ENCODE measurements at regions not wholly inside any gene's neighbourhood (a gene's known extent, or its start where the extent isn't known, plus 50 kb on each side); places are given as distances from the start of the nearest gene placed in this dataset.

- Histone ChIP-seq H3K36me3 (ENCODE audit: control insufficient read depth, insufficient read depth, low read length) (no peaks in the 10 kb centered on the region), H3K4me3 (ENCODE audit: low read depth, low read length) (no peak overlapping the region)
These were observed 343.5 kb downstream of the C12orf50 start for GRCh38 chr12:87685696-87686095.

GRCh38 chr12:87679251-87679650 lies 349.9 kb downstream of the C12orf50 start:
- Histone ChIP-seq H3K9ac (ENCODE audit: low read depth, low read length) (no peak overlapping the region), H3K27me3 (ENCODE audit: control insufficient read depth, insufficient read depth, low read length) (no peaks in the 10 kb centered on the region), H3K9me3 (ENCODE audit: control insufficient read depth, insufficient read depth, low read length) (no peaks in the 10 kb centered on the region), H3K4me3 (ENCODE audit: low read depth, low read length) (no peak overlapping the region), H3K4me1 (ENCODE audit: control insufficient read depth, insufficient read depth, low read length) (no peaks in the 10 kb centered on the region), H3K27ac (ENCODE audit: low read depth, low read length) (no peak overlapping the region), H3K36me3 (ENCODE audit: control insufficient read depth, insufficient read depth, low read length) (no peaks in the 10 kb centered on the region)

More at GRCh38 chr12:87685696-87686095, 343.5 kb downstream of the C12orf50 start:
- H3K9me3 ChIP-seq (ENCODE audit: control insufficient read depth, insufficient read depth, low read length): no peaks in the 10 kb centered on the region
- H3K4me1 ChIP-seq (ENCODE audit: control insufficient read depth, insufficient read depth, low read length): peaks cover 5% of the 10 kb centered on the region; the same call in 1 of the 2 replicates
- no peak overlapping the region for H3K27ac ChIP-seq (ENCODE audit: low read depth, low read length)
- no peak overlapping the region for H3K9ac ChIP-seq (ENCODE audit: low read depth, low read length)
- H3K27me3 ChIP-seq (ENCODE audit: control insufficient read depth, insufficient read depth, low read length): no peaks in the 10 kb centered on the region

- no peak overlapping the region for H3K9ac ChIP-seq (ENCODE audit: low read depth, low read length)
- H3K27me3 ChIP-seq (ENCODE audit: control insufficient read depth, insufficient read depth, low read length): no peaks in the 10 kb centered on the region
- no peak overlapping the region for H3K4me3 ChIP-seq (ENCODE audit: low read depth, low read length)
- H3K27ac ChIP-seq (ENCODE audit: low read depth, low read length): no peak overlapping the region
- H3K9me3 ChIP-seq (ENCODE audit: control insufficient read depth, insufficient read depth, low read length): no peaks in the 10 kb centered on the region
- no peaks in the 10 kb centered on the region for H3K4me1 ChIP-seq (ENCODE audit: control insufficient read depth, insufficient read depth, low read length)
- H3K36me3 ChIP-seq (ENCODE audit: control insufficient read depth, insufficient read depth, low read length): no peaks in the 10 kb centered on the region
These were observed 350.7 kb downstream of the C12orf50 start for GRCh38 chr12:87678453-87678852.

GRCh38 chr12:87676731-87677130 lies 352.5 kb downstream of the C12orf50 start:
- no peaks in the 10 kb centered on the region for H3K27me3 ChIP-seq (ENCODE audit: control insufficient read depth, insufficient read depth, low read length)
- no peak overlapping the region for H3K9ac ChIP-seq (ENCODE audit: low read depth, low read length)
- H3K27ac ChIP-seq (ENCODE audit: low read depth, low read length): no peak overlapping the region
- H3K9me3 ChIP-seq (ENCODE audit: control insufficient read depth, insufficient read depth, low read length): no peaks in the 10 kb centered on the region
- no peak overlapping the region for H3K4me3 ChIP-seq (ENCODE audit: low read depth, low read length)
- H3K36me3 ChIP-seq (ENCODE audit: control insufficient read depth, insufficient read depth, low read length): no peaks in the 10 kb centered on the region
- no peaks in the 10 kb centered on the region for H3K4me1 ChIP-seq (ENCODE audit: control insufficient read depth, insufficient read depth, low read length)

GRCh38 chr12:87671757-87672156 lies 357.4 kb downstream of the C12orf50 start:
- Histone ChIP-seq H3K4me3 (ENCODE audit: low read depth, low read length) (no peak overlapping the region), H3K4me1 (ENCODE audit: control insufficient read depth, insufficient read depth, low read length) (no peaks in the 10 kb centered on the region), H3K36me3 (ENCODE audit: control insufficient read depth, insufficient read depth, low read length) (no peaks in the 10 kb centered on the region), H3K9ac (ENCODE audit: low read depth, low read length) (no peak overlapping the region), H3K9me3 (ENCODE audit: control insufficient read depth, insufficient read depth, low read length) (no peaks in the 10 kb centered on the region; the same call in 1 of the 2 replicates), H3K27ac (ENCODE audit: low read depth, low read length) (no peak overlapping the region), H3K27me3 (ENCODE audit: control insufficient read depth, insufficient read depth, low read length) (no peaks in the 10 kb centered on the region)

- no peaks in the 10 kb centered on the region for H3K36me3 ChIP-seq (ENCODE audit: control insufficient read depth, insufficient read depth, low read length)
- H3K4me1 ChIP-seq (ENCODE audit: control insufficient read depth, insufficient read depth, low read length): no peaks in the 10 kb centered on the region
- H3K4me3 ChIP-seq (ENCODE audit: low read depth, low read length): no peak overlapping the region
- no peaks in the 10 kb centered on the region; the same call in none of the 2 replicates for H3K9me3 ChIP-seq (ENCODE audit: control insufficient read depth, insufficient read depth, low read length)
- no peak overlapping the region for H3K9ac ChIP-seq (ENCODE audit: low read depth, low read length)
- H3K27me3 ChIP-seq (ENCODE audit: control insufficient read depth, insufficient read depth, low read length): no peaks in the 10 kb centered on the region
- no peak overlapping the region for H3K27ac ChIP-seq (ENCODE audit: low read depth, low read length)
These were observed 358.8 kb downstream of the C12orf50 start for GRCh38 chr12:87670448-87670847.

GRCh38 chr12:87667378-87667777 lies 361.8 kb downstream of the C12orf50 start:
- H3K36me3 ChIP-seq (ENCODE audit: control insufficient read depth, insufficient read depth, low read length): no peaks in the 10 kb centered on the region
- no peaks in the 10 kb centered on the region for H3K4me1 ChIP-seq (ENCODE audit: control insufficient read depth, insufficient read depth, low read length)
- no peak overlapping the region for H3K9ac ChIP-seq (ENCODE audit: low read depth, low read length)
- no peak overlapping the region for H3K4me3 ChIP-seq (ENCODE audit: low read depth, low read length)
- no peaks in the 10 kb centered on the region; the same call in none of the 2 replicates for H3K9me3 ChIP-seq (ENCODE audit: control insufficient read depth, insufficient read depth, low read length)
- no peaks in the 10 kb centered on the region for H3K27me3 ChIP-seq (ENCODE audit: control insufficient read depth, insufficient read depth, low read length)
- no peak overlapping the region for H3K27ac ChIP-seq (ENCODE audit: low read depth, low read length)

- Histone ChIP-seq H3K27ac (ENCODE audit: low read depth, low read length) (no peak overlapping the region), H3K4me3 (ENCODE audit: low read depth, low read length) (no peak overlapping the region), H3K9ac (ENCODE audit: low read depth, low read length) (no peak overlapping the region)
These were observed 367.3 kb downstream of the C12orf50 start for GRCh38 chr12:87661786-87662377.

GRCh38 chr12:87660987-87661774 lies 368.0 kb downstream of the C12orf50 start:
- H3K4me3 ChIP-seq (ENCODE audit: low read depth, low read length): no peak overlapping the region
- no peaks in the 10 kb centered on the region for H3K36me3 ChIP-seq (ENCODE audit: control insufficient read depth, insufficient read depth, low read length)
- H3K27ac ChIP-seq (ENCODE audit: low read depth, low read length): no peak overlapping the region
- no peaks in the 10 kb centered on the region for H3K9me3 ChIP-seq (ENCODE audit: control insufficient read depth, insufficient read depth, low read length)
- H3K4me1 ChIP-seq (ENCODE audit: control insufficient read depth, insufficient read depth, low read length): no peaks in the 10 kb centered on the region
- H3K9ac ChIP-seq (ENCODE audit: low read depth, low read length): no peak overlapping the region
- H3K27me3 ChIP-seq (ENCODE audit: control insufficient read depth, insufficient read depth, low read length): no peaks in the 10 kb centered on the region

More at GRCh38 chr12:87661786-87662377, 367.3 kb downstream of the C12orf50 start:
- Histone ChIP-seq H3K4me1 (ENCODE audit: control insufficient read depth, insufficient read depth, low read length) (no peaks in the 10 kb centered on the region), H3K36me3 (ENCODE audit: control insufficient read depth, insufficient read depth, low read length) (no peaks in the 10 kb centered on the region), H3K9me3 (ENCODE audit: control insufficient read depth, insufficient read depth, low read length) (no peaks in the 10 kb centered on the region; the same call in none of the 2 replicates), H3K27me3 (ENCODE audit: control insufficient read depth, insufficient read depth, low read length) (no peaks in the 10 kb centered on the region)

- Histone ChIP-seq H3K4me3 (ENCODE audit: low read depth, low read length) (no peak overlapping the region), H3K36me3 (ENCODE audit: control insufficient read depth, insufficient read depth, low read length) (no peaks in the 10 kb centered on the region), H3K9me3 (ENCODE audit: control insufficient read depth, insufficient read depth, low read length) (no peaks in the 10 kb centered on the region), H3K27ac (ENCODE audit: low read depth, low read length) (no peak overlapping the region), H3K27me3 (ENCODE audit: control insufficient read depth, insufficient read depth, low read length) (no peaks in the 10 kb centered on the region), H3K4me1 (ENCODE audit: control insufficient read depth, insufficient read depth, low read length) (no peaks in the 10 kb centered on the region), H3K9ac (ENCODE audit: low read depth, low read length) (no peak overlapping the region)
These were observed 368.9 kb downstream of the C12orf50 start for GRCh38 chr12:87660291-87660690.

GRCh38 chr12:87656311-87656710 lies 372.9 kb downstream of the C12orf50 start:
- H3K9ac ChIP-seq (ENCODE audit: low read depth, low read length): no peak overlapping the region
- H3K27me3 ChIP-seq (ENCODE audit: control insufficient read depth, insufficient read depth, low read length): no peaks in the 10 kb centered on the region
- H3K27ac ChIP-seq (ENCODE audit: low read depth, low read length): no peak overlapping the region
- H3K4me3 ChIP-seq (ENCODE audit: low read depth, low read length): no peak overlapping the region
- H3K36me3 ChIP-seq (ENCODE audit: control insufficient read depth, insufficient read depth, low read length): no peaks in the 10 kb centered on the region
- no peaks in the 10 kb centered on the region for H3K9me3 ChIP-seq (ENCODE audit: control insufficient read depth, insufficient read depth, low read length)
- no peaks in the 10 kb centered on the region for H3K4me1 ChIP-seq (ENCODE audit: control insufficient read depth, insufficient read depth, low read length)
